ENCODE measurements at regions not wholly inside any gene's neighbourhood (a gene's known extent, or its start where the extent isn't known, plus 50 kb on each side); places are given as distances from the start of the nearest gene placed in this dataset.

- TF ChIP-seq POLR2A (IDR thresholded peaks at IDR 0.05; ENCODE audit: low read depth, low read length): no peak
- TF ChIP-seq POLR2AphosphoS5 (IDR thresholded peaks at IDR 0.05; ENCODE audit: low read depth, low read length): no peak
These were observed 141.9 kb upstream of the BMP4 start for GRCh38 chr14:54098536-54098935.

Measured in GM12892 (cell line).